Smooth muscle cell (in vitro differentiated cells): ENCODE measurements at regions not wholly inside any gene's neighbourhood (a gene's known extent, or its start where the extent isn't known, plus 50 kb on each side); places are given as distances from the start of the nearest gene placed in this dataset.

Source experiments
- DNase-seq: peaks from one replicate; lab custom pipeline; 2025; ENCODE audit not compliant: unreplicated experiment; lab: John Stamatoyannopoulos, UW
- H2AFZ ChIP-seq: fragments of 200-600 bp; sonication (generic); 2 replicates; pipeline ENCODE4 v1.6.0; 2016; ENCODE audit warnings: antibody characterized with exemption, low read depth, mild to moderate bottlenecking
- H3F3A ChIP-seq: fragments of 200-600 bp; sonication (generic); 2 replicates; pipeline ENCODE4 v1.6.0; 2017; ENCODE audit warnings: antibody characterized with exemption, low read depth
- H3K27ac ChIP-seq: fragments of 200-600 bp; sonication (generic); 2 replicates; pipeline ENCODE4 v1.5.1; 2016; ENCODE audit warnings: low read depth, mild to moderate bottlenecking
- H3K27me3 ChIP-seq: fragments of 200-600 bp; sonication (generic); 2 replicates; pipeline ENCODE4 v1.6.1; 2016; ENCODE audit warnings: low read depth, mild to moderate bottlenecking
- H3K36me3 ChIP-seq: fragments of 200-600 bp; sonication (generic); 2 replicates; pipeline ENCODE4 v1.5.1; 2016; ENCODE audit warnings: low read depth
- H3K4me1 ChIP-seq: fragments of 200-600 bp; sonication (generic); 2 replicates; pipeline ENCODE4 v1.5.1; 2016; ENCODE audit warnings: low read depth
- H3K4me2 ChIP-seq: fragments of 200-600 bp; sonication (generic); 2 replicates; pipeline ENCODE4 v1.6.0; 2016; ENCODE audit warnings: mild to moderate bottlenecking
- H3K4me3 ChIP-seq: fragments of 200-600 bp; sonication (generic); 2 replicates; pipeline ENCODE4 v1.5.1; 2016; ENCODE audit warnings: mild to moderate bottlenecking
- H3K79me2 ChIP-seq: fragments of 200-600 bp; sonication (generic); 2 replicates; pipeline ENCODE4 v1.6.0; 2016; ENCODE audit warnings: low read depth, mild to moderate bottlenecking
- H3K9ac ChIP-seq: fragments of 200-600 bp; sonication (generic); 2 replicates; pipeline ENCODE4 v1.6.0; 2016; ENCODE audit warnings: low read depth
- H3K9me3 ChIP-seq: fragments of 200-600 bp; sonication (generic); replicated peaks from 2 replicates; pipeline ENCODE4 v1.5.1; 2016; ENCODE audit warnings: low read depth
- H4K20me1 ChIP-seq: fragments of 200-600 bp; sonication (generic); 2 replicates; pipeline ENCODE4 v1.6.0; 2016; ENCODE audit warnings: low read depth
- CTCF ChIP-seq: fragments of 200-600 bp; sonication (generic); IDR thresholded peaks from 2 replicates; pipeline ENCODE4 v1.5.1; 2017; ENCODE audit warnings: borderline replicate concordance, mild to moderate bottlenecking, antibody characterized with exemption; ENCODE audit not compliant: insufficient read depth, poor library complexity, severe bottlenecking
- WGBS: methylation state at CpG from one replicate; pipeline ENCODE4 v1.1.7; 2016; ENCODE audit warnings: low lambda C conversion rate; 5-methylcytosine and 5-hydroxymethylcytosine counted together

DNA sequence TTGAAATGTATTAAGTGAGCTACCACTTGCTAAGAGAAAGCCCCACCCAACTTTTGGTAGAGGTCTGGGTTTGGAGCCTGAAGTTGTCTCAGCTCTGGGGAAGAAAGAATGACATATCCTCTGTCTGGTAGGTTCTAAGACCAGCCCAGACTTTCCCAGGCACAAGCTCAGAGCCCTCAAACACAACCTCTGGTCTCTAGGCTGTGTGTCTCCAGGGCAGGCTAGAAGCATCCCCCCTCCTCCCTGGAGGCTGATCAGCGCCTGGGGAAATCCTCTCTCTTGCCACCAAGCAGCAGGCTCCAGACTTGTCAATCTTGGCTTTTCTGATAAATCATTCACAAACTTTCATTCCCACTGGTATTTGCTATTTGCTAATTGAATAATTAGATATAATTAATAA, 226.5 kb upstream of the CST7 start:
- H3K4me3 ChIP-seq = no peak overlapping the region
- DNase-seq = no peak
- H3F3A ChIP-seq = no peaks in the 10 kb centered on the region
- H3K79me2 ChIP-seq = no peaks in the 10 kb centered on the region
- no peak overlapping the region for H3K4me2 ChIP-seq
- no peaks in the 10 kb centered on the region for H3K36me3 ChIP-seq
- H3K9me3 ChIP-seq = no peaks in the 10 kb centered on the region
- no peaks in the 10 kb centered on the region for H3K27me3 ChIP-seq
- no peaks in the 10 kb centered on the region for H3K4me1 ChIP-seq
- H3K27ac ChIP-seq = no peak overlapping the region
- H3K9ac ChIP-seq = no peak overlapping the region
- no peak for TF ChIP-seq CTCF
- H4K20me1 ChIP-seq = no peaks in the 10 kb centered on the region
- 86% methylated on average over 1 of the region's 1 CpG for WGBS
- H2AFZ ChIP-seq = no peak overlapping the region

GRCh38 chr20:24723186-24723585, 225.9 kb upstream of the CST7 start:
- no peak overlapping the region for H2AFZ ChIP-seq
- H3F3A ChIP-seq = no peaks in the 10 kb centered on the region
- H3K4me3 ChIP-seq = no peak overlapping the region
- 86% methylated on average over 3 of the region's 3 CpGs for WGBS
- no peak overlapping the region for H3K4me2 ChIP-seq
- no peaks in the 10 kb centered on the region for H4K20me1 ChIP-seq
- TF ChIP-seq CTCF = no peak
- H3K27ac ChIP-seq = no peak overlapping the region
- H3K27me3 ChIP-seq = no peaks in the 10 kb centered on the region
- no peak for DNase-seq
- no peak overlapping the region for H3K9ac ChIP-seq
- H3K9me3 ChIP-seq = no peaks in the 10 kb centered on the region
- H3K79me2 ChIP-seq = no peaks in the 10 kb centered on the region
- no peaks in the 10 kb centered on the region for H3K36me3 ChIP-seq
- no peaks in the 10 kb centered on the region for H3K4me1 ChIP-seq

GRCh38 chr20:24723647-24724352, 225.3 kb upstream of the CST7 start:
- Histone ChIP-seq H4K20me1 (no peaks in the 10 kb centered on the region), H3K79me2 (no peaks in the 10 kb centered on the region), H3K4me1 (no peaks in the 10 kb centered on the region), H3K27me3 (no peaks in the 10 kb centered on the region), H3K9ac (no peak overlapping the region), H3K4me3 (no peak overlapping the region), H2AFZ (no peak overlapping the region), H3K9me3 (no peaks in the 10 kb centered on the region), H3K36me3 (no peaks in the 10 kb centered on the region), H3F3A (no peaks in the 10 kb centered on the region), H3K4me2 (no peak overlapping the region), H3K27ac (no peak overlapping the region)
- no peak for TF ChIP-seq CTCF
- no peak for DNase-seq
- 68% methylated on average over 12 of the region's 13 CpGs for WGBS

DNA sequence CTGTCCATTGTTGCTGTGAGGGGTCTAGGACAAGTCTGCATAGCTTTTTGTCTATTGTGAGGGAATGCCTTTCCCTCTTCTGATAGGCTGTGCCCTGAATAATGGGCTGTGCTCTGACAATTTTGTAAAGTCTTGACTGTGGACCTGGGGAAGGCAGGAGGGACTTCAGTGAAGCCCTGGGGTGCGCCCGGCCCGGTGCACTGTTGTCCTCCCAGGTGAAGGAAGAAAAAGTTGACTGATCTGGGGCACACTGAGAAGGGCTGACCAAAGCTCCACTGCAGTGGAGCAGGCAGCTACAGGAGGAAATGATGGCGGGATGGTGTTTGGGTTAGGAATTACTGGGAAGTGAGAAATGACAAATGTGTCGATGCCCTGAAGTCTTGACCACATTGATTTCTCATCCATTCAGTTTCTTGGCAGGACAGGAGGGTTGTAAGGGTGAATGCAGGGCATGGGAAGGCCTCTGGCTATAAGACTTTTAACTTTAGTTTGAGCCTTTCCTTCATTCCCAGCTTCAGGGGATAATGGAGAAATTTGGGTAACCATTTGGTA, 224.0 kb upstream of the CST7 start:
- Histone ChIP-seq H3K79me2 (no peaks in the 10 kb centered on the region), H3K27me3 (no peaks in the 10 kb centered on the region), H3K9ac (no peak overlapping the region), H3K4me2 (no peak overlapping the region), H3K4me1 (no peaks in the 10 kb centered on the region), H3K9me3 (no peaks in the 10 kb centered on the region), H3K36me3 (no peaks in the 10 kb centered on the region), H4K20me1 (no peaks in the 10 kb centered on the region), H2AFZ (no peak overlapping the region), H3K27ac (no peak overlapping the region), H3F3A (no peaks in the 10 kb centered on the region), H3K4me3 (no peak overlapping the region)
- TF ChIP-seq CTCF = no peak
- DNase-seq = no peak
- WGBS = 95% methylated on average over 5 of the region's 5 CpGs
